ENCODE measurements at regions not wholly inside any gene's neighbourhood (a gene's known extent, or its start where the extent isn't known, plus 50 kb on each side); places are given as distances from the start of the nearest gene placed in this dataset.

DNA sequence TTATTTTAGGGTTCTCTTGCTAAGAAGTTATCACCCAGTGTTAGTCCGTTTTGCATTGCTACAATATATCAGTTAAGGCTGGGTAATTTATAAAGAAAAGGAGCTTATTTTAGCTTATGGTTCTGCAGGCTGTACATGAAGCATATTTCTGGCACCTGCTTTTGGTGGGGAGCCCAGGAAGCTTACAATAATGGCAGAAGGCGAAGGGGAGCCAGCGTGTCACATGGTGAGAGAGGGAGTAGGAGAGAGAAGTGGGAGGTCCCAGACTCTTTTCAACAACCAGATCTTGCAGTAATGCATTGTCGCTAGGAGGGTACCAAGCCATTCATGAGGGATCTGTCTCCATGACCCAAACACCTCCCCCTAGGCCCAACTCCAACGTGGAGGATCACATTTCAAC, 688.8 kb upstream of the PIK3C3 start:
- no peaks in the 10 kb centered on the region for H3K9me3 Mint-ChIP-seq (ENCODE audit: unreplicated experiment)
- no peak overlapping the region for H3K27ac Mint-ChIP-seq (ENCODE audit: unreplicated experiment)
- no peaks in the 10 kb centered on the region for H3K9me3 ChIP-seq (ENCODE audit: insufficient read depth, low read depth, low read length)
- no peak overlapping the region for H3K4me3 ChIP-seq (ENCODE audit: insufficient read depth, low read depth, low read length)
- no peaks in the 10 kb centered on the region for H3K27me3 Mint-ChIP-seq (ENCODE audit: low read depth, unreplicated experiment)
- no peaks in the 10 kb centered on the region for H3K27me3 ChIP-seq (ENCODE audit: insufficient read depth, low read length)
- no peak for DNase-seq (ENCODE audit: low read depth)
- no peak overlapping the region for H3K4me3 Mint-ChIP-seq (ENCODE audit: unreplicated experiment)
- no peak overlapping the region for H3K9ac ChIP-seq (ENCODE audit: low read length)
- H3K27ac ChIP-seq (ENCODE audit: low read depth, low read length) = no peak overlapping the region
- H2AFZ ChIP-seq (ENCODE audit: low read depth, low read length) = no peak overlapping the region
- no peaks in the 10 kb centered on the region for H3K36me3 Mint-ChIP-seq (ENCODE audit: low read depth, unreplicated experiment)
- no peaks in the 10 kb centered on the region for H3K79me2 ChIP-seq (ENCODE audit: insufficient read depth, low read length)
- TF ChIP-seq, protein P1, sequence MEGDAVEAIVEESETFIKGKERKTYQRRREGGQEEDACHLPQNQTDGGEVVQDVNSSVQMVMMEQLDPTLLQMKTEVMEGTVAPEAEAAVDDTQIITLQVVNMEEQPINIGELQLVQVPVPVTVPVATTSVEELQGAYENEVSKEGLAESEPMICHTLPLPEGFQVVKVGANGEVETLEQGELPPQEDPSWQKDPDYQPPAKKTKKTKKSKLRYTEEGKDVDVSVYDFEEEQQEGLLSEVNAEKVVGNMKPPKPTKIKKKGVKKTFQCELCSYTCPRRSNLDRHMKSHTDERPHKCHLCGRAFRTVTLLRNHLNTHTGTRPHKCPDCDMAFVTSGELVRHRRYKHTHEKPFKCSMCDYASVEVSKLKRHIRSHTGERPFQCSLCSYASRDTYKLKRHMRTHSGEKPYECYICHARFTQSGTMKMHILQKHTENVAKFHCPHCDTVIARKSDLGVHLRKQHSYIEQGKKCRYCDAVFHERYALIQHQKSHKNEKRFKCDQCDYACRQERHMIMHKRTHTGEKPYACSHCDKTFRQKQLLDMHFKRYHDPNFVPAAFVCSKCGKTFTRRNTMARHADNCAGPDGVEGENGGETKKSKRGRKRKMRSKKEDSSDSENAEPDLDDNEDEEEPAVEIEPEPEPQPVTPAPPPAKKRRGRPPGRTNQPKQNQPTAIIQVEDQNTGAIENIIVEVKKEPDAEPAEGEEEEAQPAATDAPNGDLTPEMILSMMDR (IDR thresholded peaks at IDR 0.05; ENCODE audit: insufficient read depth, low read depth, low read length) = no peak
- no peaks in the 10 kb centered on the region for H4K20me1 ChIP-seq (ENCODE audit: insufficient read depth, low read length)
- FAIRE-seq = no peak
- H3K4me1 Mint-ChIP-seq (ENCODE audit: low read depth, unreplicated experiment) = peaks cover 4% of the 10 kb centered on the region
- no peaks in the 10 kb centered on the region for H3K4me1 ChIP-seq (ENCODE audit: insufficient read depth, low read length)
- no peak overlapping the region for H3K4me2 ChIP-seq (ENCODE audit: low read length)
- no peaks in the 10 kb centered on the region for H3K36me3 ChIP-seq (ENCODE audit: insufficient read depth, low read length)

DNA sequence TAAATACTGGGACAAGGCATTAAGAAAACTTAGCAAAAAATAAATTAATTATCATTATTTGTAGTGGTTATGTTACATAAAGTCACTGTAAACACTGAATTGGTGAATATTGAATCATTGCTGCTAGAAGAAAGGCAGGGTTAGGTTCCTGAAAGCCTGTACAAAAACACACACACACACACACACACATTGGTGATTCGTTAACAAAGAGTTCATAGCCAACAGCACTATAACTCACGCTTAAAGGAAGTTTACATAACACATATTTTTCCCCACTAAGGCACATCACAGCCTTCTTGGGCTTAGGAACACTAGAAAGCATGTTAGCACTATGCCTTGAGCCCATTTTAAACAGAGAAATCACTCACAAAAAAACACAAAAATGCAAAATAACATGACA, 690.0 kb upstream of the PIK3C3 start:
- FAIRE-seq = no peak
- Histone ChIP-seq H3K4me1 (ENCODE audit: insufficient read depth, low read length) (no peaks in the 10 kb centered on the region), H3K9ac (ENCODE audit: low read length) (no peak overlapping the region), H3K9me3 (ENCODE audit: insufficient read depth, low read depth, low read length) (no peaks in the 10 kb centered on the region), H3K36me3 (ENCODE audit: insufficient read depth, low read length) (no peaks in the 10 kb centered on the region), H3K27ac (ENCODE audit: low read depth, low read length) (no peak overlapping the region), H3K4me2 (ENCODE audit: low read length) (no peak overlapping the region), H4K20me1 (ENCODE audit: insufficient read depth, low read length) (no peaks in the 10 kb centered on the region), H3K4me3 (ENCODE audit: insufficient read depth, low read depth, low read length) (no peak overlapping the region), H3K27me3 (ENCODE audit: insufficient read depth, low read length) (no peaks in the 10 kb centered on the region), H3K79me2 (ENCODE audit: insufficient read depth, low read length) (no peaks in the 10 kb centered on the region), H2AFZ (ENCODE audit: low read depth, low read length) (no peak overlapping the region)
- Mint-ChIP-seq H3K9me3 (ENCODE audit: unreplicated experiment) (peaks cover 2% of the 10 kb centered on the region), H3K27me3 (ENCODE audit: low read depth, unreplicated experiment) (no peaks in the 10 kb centered on the region), H3K36me3 (ENCODE audit: low read depth, unreplicated experiment) (no peaks in the 10 kb centered on the region), H3K4me1 (ENCODE audit: low read depth, unreplicated experiment) (peaks cover 4% of the 10 kb centered on the region), H3K4me3 (ENCODE audit: unreplicated experiment) (no peak overlapping the region), H3K27ac (ENCODE audit: unreplicated experiment) (no peak overlapping the region)
- TF ChIP-seq EZH2 (IDR thresholded peaks at IDR 0.05; ENCODE audit: insufficient read depth, low read length) = no peak
- TF ChIP-seq, protein P1 (IDR thresholded peaks at IDR 0.05; ENCODE audit: insufficient read depth, low read depth, low read length) = no peak
- peak; percentile 63 for DNase-seq (ENCODE audit: low read depth)

DNA sequence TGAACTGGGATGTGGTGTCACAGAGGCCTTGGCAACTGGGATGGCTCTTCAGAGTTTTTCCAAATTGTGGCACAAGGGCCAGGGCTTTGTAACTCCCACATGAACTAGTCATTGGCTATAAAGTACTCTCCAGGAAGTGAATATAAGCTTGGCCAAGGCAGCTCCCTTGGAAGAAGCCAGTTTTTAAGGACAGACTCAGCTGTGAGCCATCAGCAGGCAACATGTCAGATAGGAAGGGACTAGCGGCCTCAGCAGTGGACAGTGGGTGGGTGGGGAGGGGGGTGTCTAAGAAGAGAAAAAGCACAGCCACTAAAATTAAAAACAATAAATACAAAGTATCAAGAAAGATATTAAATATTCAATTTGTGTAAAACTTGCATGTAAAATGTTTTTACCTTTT, 691.1 kb upstream of the PIK3C3 start:
- H3K27ac Mint-ChIP-seq (ENCODE audit: unreplicated experiment) = no peak overlapping the region
- Histone ChIP-seq H3K27me3 (ENCODE audit: insufficient read depth, low read length) (no peaks in the 10 kb centered on the region), H2AFZ (ENCODE audit: low read depth, low read length) (no peak overlapping the region), H3K36me3 (ENCODE audit: insufficient read depth, low read length) (no peaks in the 10 kb centered on the region), H3K9ac (ENCODE audit: low read length) (no peak overlapping the region), H3K4me2 (ENCODE audit: low read length) (no peak overlapping the region), H3K4me3 (ENCODE audit: insufficient read depth, low read depth, low read length) (no peak overlapping the region), H3K4me1 (ENCODE audit: insufficient read depth, low read length) (no peaks in the 10 kb centered on the region), H3K9me3 (ENCODE audit: insufficient read depth, low read depth, low read length) (no peaks in the 10 kb centered on the region), H3K79me2 (ENCODE audit: insufficient read depth, low read length) (no peaks in the 10 kb centered on the region), H4K20me1 (ENCODE audit: insufficient read depth, low read length) (no peaks in the 10 kb centered on the region), H3K27ac (ENCODE audit: low read depth, low read length) (no peak overlapping the region)
- H3K4me1 Mint-ChIP-seq (ENCODE audit: low read depth, unreplicated experiment) = peaks cover 4% of the 10 kb centered on the region
- no peaks in the 10 kb centered on the region for H3K36me3 Mint-ChIP-seq (ENCODE audit: low read depth, unreplicated experiment)
- peaks cover 2% of the 10 kb centered on the region for H3K9me3 Mint-ChIP-seq (ENCODE audit: unreplicated experiment)
- no peak for FAIRE-seq
- no peaks in the 10 kb centered on the region for H3K27me3 Mint-ChIP-seq (ENCODE audit: low read depth, unreplicated experiment)
- H3K4me3 Mint-ChIP-seq (ENCODE audit: unreplicated experiment) = no peak overlapping the region
- no peak for DNase-seq (ENCODE audit: low read depth)
- TF ChIP-seq, protein P1 (IDR thresholded peaks at IDR 0.05; ENCODE audit: insufficient read depth, low read depth, low read length) = no peak
- no peak for TF ChIP-seq EZH2 (IDR thresholded peaks at IDR 0.05; ENCODE audit: insufficient read depth, low read length)
